Smooth muscle cell (in vitro differentiated cells): ENCODE measurements at regions not wholly inside any gene's neighbourhood (a gene's known extent, or its start where the extent isn't known, plus 50 kb on each side); places are given as distances from the start of the nearest gene placed in this dataset.

ENCODE experiments used
- DNase-seq: peaks from one replicate; lab custom pipeline; 2025; ENCODE audit not compliant: unreplicated experiment; lab: John Stamatoyannopoulos, UW
- H2AFZ ChIP-seq: fragments of 200-600 bp; sonication (generic); 2 replicates; pipeline ENCODE4 v1.6.0; 2016; ENCODE audit warnings: antibody characterized with exemption, low read depth, mild to moderate bottlenecking
- H3F3A ChIP-seq: fragments of 200-600 bp; sonication (generic); 2 replicates; pipeline ENCODE4 v1.6.0; 2017; ENCODE audit warnings: antibody characterized with exemption, low read depth
- H3K27ac ChIP-seq: fragments of 200-600 bp; sonication (generic); 2 replicates; pipeline ENCODE4 v1.5.1; 2016; ENCODE audit warnings: low read depth, mild to moderate bottlenecking
- H3K27me3 ChIP-seq: fragments of 200-600 bp; sonication (generic); 2 replicates; pipeline ENCODE4 v1.6.1; 2016; ENCODE audit warnings: low read depth, mild to moderate bottlenecking
- H3K36me3 ChIP-seq: fragments of 200-600 bp; sonication (generic); 2 replicates; pipeline ENCODE4 v1.5.1; 2016; ENCODE audit warnings: low read depth
- H3K4me1 ChIP-seq: fragments of 200-600 bp; sonication (generic); 2 replicates; pipeline ENCODE4 v1.5.1; 2016; ENCODE audit warnings: low read depth
- H3K4me2 ChIP-seq: fragments of 200-600 bp; sonication (generic); 2 replicates; pipeline ENCODE4 v1.6.0; 2016; ENCODE audit warnings: mild to moderate bottlenecking
- H3K4me3 ChIP-seq: fragments of 200-600 bp; sonication (generic); 2 replicates; pipeline ENCODE4 v1.5.1; 2016; ENCODE audit warnings: mild to moderate bottlenecking
- H3K79me2 ChIP-seq: fragments of 200-600 bp; sonication (generic); 2 replicates; pipeline ENCODE4 v1.6.0; 2016; ENCODE audit warnings: low read depth, mild to moderate bottlenecking
- H3K9ac ChIP-seq: fragments of 200-600 bp; sonication (generic); 2 replicates; pipeline ENCODE4 v1.6.0; 2016; ENCODE audit warnings: low read depth
- H3K9me3 ChIP-seq: fragments of 200-600 bp; sonication (generic); replicated peaks from 2 replicates; pipeline ENCODE4 v1.5.1; 2016; ENCODE audit warnings: low read depth
- H4K20me1 ChIP-seq: fragments of 200-600 bp; sonication (generic); 2 replicates; pipeline ENCODE4 v1.6.0; 2016; ENCODE audit warnings: low read depth
- CTCF ChIP-seq: fragments of 200-600 bp; sonication (generic); IDR thresholded peaks from 2 replicates; pipeline ENCODE4 v1.5.1; 2017; ENCODE audit warnings: borderline replicate concordance, mild to moderate bottlenecking, antibody characterized with exemption; ENCODE audit not compliant: insufficient read depth, poor library complexity, severe bottlenecking
- WGBS: methylation state at CpG from one replicate; pipeline ENCODE4 v1.1.7; 2016; ENCODE audit warnings: low lambda C conversion rate; 5-methylcytosine and 5-hydroxymethylcytosine counted together

- H3K27me3 ChIP-seq = peaks cover 10% of the 10 kb centered on the region
- no peaks in the 10 kb centered on the region for H3K36me3 ChIP-seq
- H2AFZ ChIP-seq = no peak overlapping the region
- no peak for TF ChIP-seq CTCF
- no peak overlapping the region for H3K9ac ChIP-seq
- H3K27ac ChIP-seq = no peak overlapping the region
- no peaks in the 10 kb centered on the region for H4K20me1 ChIP-seq
- no peaks in the 10 kb centered on the region for H3F3A ChIP-seq
- WGBS = 86% methylated on average over 11 of the region's 11 CpGs
- no peaks in the 10 kb centered on the region for H3K9me3 ChIP-seq
- no peaks in the 10 kb centered on the region for H3K79me2 ChIP-seq
- no peak overlapping the region for H3K4me3 ChIP-seq
- DNase-seq = no peak
- H3K4me1 ChIP-seq = no peaks in the 10 kb centered on the region
- no peak overlapping the region for H3K4me2 ChIP-seq
Observed at GRCh38 chr13:112236539-112237197, 139.5 kb upstream of the SPACA7 start.

GRCh38 chr13:112238436-112238995, 137.6 kb upstream of the SPACA7 start:
- WGBS = 85% methylated on average over 12 of the region's 18 CpGs
- DNase-seq = no peak
- H3K27ac ChIP-seq = no peak overlapping the region
- no peaks in the 10 kb centered on the region for H4K20me1 ChIP-seq
- no peaks in the 10 kb centered on the region for H3K36me3 ChIP-seq
- H2AFZ ChIP-seq = no peak overlapping the region
- no peaks in the 10 kb centered on the region for H3F3A ChIP-seq
- H3K4me1 ChIP-seq = no peaks in the 10 kb centered on the region
- no peak overlapping the region for H3K9ac ChIP-seq
- no peak overlapping the region for H3K4me2 ChIP-seq
- no peaks in the 10 kb centered on the region for H3K79me2 ChIP-seq
- no peak overlapping the region for H3K4me3 ChIP-seq
- no peak for TF ChIP-seq CTCF
- H3K27me3 ChIP-seq = peaks cover 2% of the 10 kb centered on the region
- no peaks in the 10 kb centered on the region for H3K9me3 ChIP-seq

GRCh38 chr13:112240076-112240475, 136.1 kb upstream of the SPACA7 start:
- WGBS = 71% methylated on average over 6 of the region's 6 CpGs
- Histone ChIP-seq H3K36me3 (no peaks in the 10 kb centered on the region), H3K27me3 (peaks cover 5% of the 10 kb centered on the region), H3K4me3 (no peak overlapping the region), H3K79me2 (no peaks in the 10 kb centered on the region), H3K4me1 (no peaks in the 10 kb centered on the region), H4K20me1 (no peaks in the 10 kb centered on the region), H3K9ac (no peak overlapping the region), H3K27ac (no peak overlapping the region), H3K9me3 (no peaks in the 10 kb centered on the region), H3K4me2 (no peak overlapping the region), H2AFZ (no peak overlapping the region), H3F3A (no peaks in the 10 kb centered on the region)
- no peak for DNase-seq
- TF ChIP-seq CTCF = no peak

- Histone ChIP-seq H3K79me2 (no peaks in the 10 kb centered on the region), H3K9me3 (no peaks in the 10 kb centered on the region), H4K20me1 (no peaks in the 10 kb centered on the region), H3F3A (no peaks in the 10 kb centered on the region), H2AFZ (no peak overlapping the region), H3K27me3 (peaks cover 5% of the 10 kb centered on the region), H3K27ac (no peak overlapping the region), H3K36me3 (no peaks in the 10 kb centered on the region), H3K4me1 (no peaks in the 10 kb centered on the region), H3K4me3 (no peak overlapping the region), H3K4me2 (no peak overlapping the region), H3K9ac (no peak overlapping the region)
- TF ChIP-seq CTCF = no peak
- WGBS = 61% methylated on average over 20 of the region's 20 CpGs
- DNase-seq = no peak
Observed at GRCh38 chr13:112241288-112241687, 134.9 kb upstream of the SPACA7 start.
